Renal pelvis (tissue), 1 donor: ENCODE measurements at regions not wholly inside any gene's neighbourhood (a gene's known extent, or its start where the extent isn't known, plus 50 kb on each side); places are given as distances from the start of the nearest gene placed in this dataset.
"Not testable (repeated sequence)": the region's sequence is repeated elsewhere in the genome, so short reads cannot be mapped to it uniquely, and the experiment has no call there.

Source experiments
- DNase-seq: peaks from one replicate; pipeline ENCODE4 v3.0.0-alpha.2; 2013

DNA sequence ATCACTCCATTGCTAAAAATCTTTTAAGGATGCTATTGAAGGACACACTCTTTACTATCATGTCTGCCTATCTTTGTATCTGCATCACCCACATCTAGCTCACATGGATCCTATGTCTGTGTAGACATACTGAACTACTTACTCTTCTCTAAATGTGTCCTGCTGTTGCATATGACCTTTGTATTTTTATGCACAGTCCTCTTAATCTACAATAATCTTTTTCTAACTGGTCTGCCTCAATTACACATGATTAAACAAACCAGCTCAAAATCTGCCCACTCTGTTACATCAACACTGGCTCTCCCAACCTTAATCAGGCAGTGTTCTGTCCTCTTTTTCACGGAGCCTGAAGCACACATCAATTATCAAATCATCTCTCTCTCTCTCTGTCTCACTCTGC lies 316.3 kb upstream of the MGAT4C start:
- no peak for DNase-seq

DNA sequence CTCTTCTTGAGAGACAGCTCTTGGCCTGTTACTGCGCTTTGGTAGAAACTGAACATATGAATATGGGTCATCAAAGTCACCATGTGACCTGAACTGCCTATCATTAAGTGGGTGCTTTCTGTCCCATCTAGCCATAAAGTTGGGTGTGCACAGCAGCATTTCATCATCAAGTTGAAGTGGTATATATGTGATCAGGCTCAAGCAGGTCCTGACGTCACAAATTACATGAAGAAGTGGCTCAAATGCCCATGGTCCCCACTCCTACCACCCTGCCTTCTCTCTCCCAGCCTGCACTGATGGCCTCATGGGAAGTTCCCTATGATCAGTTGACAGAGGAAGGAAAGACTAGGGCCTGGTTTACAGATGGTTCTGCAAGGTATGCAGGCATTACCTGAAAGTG lies 308.8 kb upstream of the MGAT4C start:
- no peak for DNase-seq

DNA sequence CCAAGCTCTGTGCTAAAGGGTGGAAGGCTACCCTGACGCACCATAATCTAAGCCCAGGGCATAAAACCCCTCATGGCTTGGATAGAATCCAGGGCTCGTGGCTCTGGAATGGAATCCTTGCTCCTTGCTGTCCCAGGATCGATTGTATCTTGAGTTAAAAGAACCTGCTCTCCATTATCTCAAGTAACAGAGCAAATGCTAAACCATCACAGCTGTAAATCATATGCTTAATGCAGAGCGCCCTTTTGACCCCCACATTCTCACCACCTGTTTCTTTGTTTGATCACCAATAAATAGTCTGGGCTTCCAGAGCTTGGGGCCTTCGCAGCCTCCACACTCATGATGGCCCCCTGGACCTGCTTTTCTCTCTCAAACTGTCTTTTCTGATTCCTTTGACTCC lies 299.3 kb upstream of the MGAT4C start:
- DNase-seq: not testable (repeated sequence)

DNA sequence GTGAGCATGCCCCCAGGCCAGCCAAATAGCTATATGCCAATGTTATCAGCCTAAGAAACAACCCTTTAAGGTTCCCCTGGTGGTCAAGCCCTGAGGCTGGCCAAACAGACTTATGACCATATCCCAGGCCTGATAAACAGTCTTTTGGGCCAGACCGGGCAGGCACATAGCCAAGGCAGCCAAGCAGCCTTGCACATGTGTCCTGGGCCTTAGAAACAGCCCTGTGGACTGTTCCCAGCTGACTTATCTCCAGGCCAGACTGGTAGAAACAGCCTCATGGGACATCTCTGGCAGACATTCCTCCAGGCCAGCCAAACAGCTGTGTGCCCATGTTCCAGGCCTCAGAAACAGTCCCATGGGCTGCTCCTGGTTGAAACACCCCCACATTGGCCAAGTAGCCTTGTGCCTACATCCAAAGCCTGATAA lies 295.0 kb upstream of the MGAT4C start:
- DNase-seq: no peak

DNA sequence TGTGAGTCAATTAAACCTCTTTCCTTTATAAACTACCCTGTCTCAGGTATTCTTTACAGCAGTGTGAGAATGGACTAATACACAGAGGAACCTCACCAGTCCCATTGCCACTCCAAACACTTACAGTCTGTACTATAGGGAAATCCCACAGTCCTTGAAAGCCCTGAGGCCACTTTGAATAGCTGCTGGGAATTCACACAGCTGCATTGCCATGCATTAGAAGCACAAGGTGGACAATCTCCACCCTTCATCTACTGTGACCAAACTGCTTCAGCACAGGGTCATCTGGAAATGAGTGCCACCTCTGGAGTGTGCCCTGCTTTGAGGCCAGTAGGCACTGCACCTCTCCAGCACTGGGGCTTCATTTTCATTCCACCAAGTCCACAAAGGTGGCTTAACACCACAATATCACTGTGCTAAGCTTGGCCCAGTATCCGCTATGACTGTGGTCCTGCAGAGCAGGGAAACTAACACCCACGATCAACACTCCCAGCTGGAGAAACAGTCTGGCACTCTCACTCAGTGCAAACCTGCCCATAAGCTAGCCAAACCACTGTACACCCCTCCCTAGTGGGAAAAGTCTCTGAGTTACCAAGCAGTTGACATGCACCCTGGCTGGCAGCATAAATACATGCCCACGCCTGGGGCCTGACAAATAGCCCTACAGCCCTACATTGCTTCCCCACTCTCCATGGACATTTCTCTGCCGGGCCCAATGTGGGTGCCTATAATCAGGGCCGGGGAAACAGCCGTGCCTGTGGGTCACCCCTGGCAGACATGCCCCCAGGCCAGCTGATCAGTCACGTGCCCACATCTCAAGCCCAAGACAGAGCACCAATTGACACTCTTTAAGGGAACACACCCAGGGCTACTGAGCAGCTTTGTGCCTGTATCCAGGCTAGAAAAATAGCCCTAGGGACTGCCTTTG lies 294.3 kb upstream of the MGAT4C start:
- no peak for DNase-seq

DNA sequence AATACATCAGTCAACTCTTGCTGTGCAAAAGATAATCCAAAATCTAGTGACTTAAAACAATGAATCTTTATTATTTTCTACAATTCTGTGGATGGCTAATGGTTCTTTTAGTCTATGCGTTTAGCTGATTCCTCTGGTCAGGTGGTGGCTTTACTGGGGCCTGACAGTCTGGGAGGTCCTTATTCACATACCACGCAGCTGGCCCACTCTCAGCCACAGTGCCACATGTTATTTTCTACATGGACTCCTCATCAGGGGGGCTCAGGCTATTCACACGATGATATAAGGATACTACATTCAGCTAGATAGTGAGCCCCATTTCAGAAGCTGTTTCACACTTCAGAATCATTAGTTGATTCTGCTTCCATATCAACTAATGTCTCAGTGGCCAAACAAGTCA lies 287.5 kb upstream of the MGAT4C start:
- DNase-seq: no peak

DNA sequence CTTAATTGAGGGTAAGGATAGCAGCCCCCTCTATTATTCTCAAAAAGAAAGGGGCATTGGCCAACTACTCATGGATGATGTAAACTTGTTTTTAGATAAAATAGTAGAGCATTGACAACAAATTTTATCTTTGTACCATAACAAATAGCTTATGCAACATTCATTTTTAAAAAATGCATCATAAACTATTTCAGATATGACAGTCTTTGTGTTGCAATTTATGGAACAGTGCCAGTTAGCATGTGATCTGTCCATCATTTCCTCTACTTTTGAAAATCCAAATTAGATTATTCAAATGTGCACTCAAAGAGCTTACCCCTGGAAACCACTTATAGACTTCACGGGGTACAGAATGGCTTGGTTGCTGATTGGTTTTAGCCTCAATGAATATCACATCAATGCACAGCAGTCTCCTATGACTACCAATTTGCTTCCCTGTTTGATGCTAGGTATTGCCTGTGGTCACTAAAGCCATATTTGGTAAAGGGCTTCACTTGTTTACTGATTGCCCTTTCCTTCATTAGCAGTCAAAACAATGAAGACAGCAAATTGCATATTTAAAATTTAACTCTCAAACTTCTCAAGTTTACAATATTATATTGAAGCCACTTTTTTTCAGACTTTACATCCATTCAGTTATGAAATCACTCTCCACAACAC lies 274.9 kb upstream of the MGAT4C start:
- DNase-seq: no peak

DNA sequence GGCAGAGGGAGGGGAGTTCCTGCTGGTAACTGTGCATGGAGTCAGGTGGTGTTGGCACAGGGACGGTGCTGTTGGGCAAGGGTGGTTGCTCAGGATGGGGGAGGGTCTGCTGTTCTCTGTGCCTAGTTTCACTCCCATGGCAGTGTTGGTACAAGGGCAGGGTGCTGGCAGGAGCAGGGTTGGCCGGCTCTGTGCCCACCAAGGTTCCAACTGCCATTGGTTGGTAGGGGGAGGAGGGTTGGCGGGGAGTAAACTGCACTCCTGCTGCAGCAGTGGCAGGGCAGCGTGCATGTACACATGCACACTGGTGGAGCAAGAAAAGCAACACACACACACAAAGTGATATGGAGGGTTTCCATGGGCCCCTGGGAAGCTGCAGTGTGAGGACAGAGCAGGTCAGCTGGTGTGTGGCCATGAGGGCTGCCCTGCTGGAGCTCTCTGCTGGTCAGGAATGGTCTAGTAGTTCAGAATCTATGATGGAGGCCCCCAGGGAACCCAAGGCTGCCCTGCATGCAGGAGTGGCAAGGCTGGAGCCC lies 269.9 kb upstream of the MGAT4C start:
- no peak for DNase-seq

DNA sequence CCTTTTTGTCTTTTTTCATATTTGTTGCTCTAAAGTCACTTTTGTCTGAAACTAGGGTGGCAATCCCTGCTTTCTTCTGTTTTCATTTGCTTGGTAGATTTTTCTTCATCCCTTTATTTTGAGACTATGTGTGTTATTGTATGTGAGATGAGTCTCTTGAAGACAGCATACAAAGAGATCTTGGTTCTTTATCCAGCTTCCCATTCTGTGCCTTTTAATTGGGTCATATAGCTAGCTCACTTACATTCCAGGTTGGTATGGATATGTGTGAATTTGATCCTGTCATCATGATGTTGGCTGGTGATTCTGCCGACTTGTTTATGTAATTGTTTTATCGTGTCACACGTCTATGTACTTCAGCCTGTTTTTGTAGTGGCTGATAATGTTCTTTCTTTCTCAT lies 267.7 kb upstream of the MGAT4C start:
- DNase-seq: no peak

DNA sequence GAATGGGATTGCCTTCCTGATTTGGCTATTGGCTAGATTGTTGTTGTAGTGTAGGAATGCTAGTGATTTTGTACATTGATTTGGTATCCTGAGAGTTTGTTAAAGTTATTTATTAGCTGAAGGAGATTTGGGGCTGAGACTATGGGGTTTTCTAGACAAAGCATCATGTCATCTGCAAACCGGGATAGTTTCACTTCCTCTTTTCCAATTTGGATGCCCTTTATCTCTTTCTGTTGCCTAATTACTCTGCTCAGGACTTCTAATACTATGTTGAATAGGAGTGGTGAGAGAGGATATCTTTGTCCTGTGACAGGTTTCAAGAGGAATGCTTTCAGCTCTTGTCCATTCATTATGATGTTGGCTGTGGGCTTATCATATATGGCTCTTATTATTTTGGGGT lies 265.7 kb upstream of the MGAT4C start:
- DNase-seq: no peak

DNA sequence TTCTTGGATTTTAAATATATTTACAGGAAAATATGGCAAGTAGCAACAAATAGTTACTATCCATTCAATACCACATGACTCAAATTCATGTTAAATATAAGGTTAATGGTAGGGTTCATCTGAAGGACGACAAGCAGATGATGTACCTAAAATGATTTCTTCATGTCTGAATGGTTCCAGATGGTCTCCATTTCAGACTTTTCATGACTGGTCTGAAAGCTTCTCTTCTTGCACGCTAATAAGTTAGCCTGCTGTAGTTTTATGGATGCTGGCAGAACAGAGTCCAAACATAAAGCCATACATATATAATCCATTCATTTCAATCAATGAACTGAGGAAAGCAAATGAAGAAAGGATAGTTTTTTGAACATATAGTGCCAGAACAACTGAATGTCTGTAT lies 257.0 kb upstream of the MGAT4C start:
- DNase-seq: no peak

DNA sequence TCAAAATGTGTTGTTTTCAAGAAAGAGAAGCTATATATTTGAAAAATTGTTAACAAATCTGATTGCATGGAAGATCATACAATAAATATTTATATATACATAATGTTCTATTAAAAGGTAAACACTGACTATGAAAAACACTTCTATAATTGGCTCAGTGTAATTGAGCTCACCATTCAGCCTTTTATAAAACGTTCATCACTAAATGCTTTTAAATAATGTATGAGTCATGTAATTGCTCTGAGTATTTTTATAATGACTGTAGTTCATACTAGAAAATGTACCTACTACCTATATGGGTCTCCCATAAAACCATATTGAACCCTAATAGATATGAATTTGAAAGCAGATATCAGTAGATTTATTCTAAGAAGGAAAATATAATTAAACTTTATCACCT lies 240.4 kb upstream of the MGAT4C start:
- DNase-seq: no peak

DNA sequence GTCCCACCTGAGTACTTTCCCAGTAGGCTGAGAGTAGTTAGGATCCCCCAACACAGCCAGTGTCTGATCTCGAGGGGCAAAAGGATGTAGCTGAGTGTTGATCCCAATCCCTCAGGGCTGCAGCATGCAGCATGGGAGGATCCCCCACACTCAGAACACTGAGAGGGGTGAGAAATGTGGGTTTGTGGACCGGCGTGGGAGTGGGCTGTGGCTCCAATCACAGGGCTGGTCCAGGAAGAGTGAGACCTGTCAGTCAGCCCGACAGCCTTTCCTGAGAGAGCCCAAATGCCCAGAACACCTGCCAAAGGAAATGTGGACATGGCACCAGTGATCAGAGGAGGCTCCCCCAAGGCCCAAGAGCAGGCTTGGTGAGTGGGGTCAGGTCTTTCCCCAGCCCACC lies 228.3 kb upstream of the MGAT4C start:
- DNase-seq: no peak

DNA sequence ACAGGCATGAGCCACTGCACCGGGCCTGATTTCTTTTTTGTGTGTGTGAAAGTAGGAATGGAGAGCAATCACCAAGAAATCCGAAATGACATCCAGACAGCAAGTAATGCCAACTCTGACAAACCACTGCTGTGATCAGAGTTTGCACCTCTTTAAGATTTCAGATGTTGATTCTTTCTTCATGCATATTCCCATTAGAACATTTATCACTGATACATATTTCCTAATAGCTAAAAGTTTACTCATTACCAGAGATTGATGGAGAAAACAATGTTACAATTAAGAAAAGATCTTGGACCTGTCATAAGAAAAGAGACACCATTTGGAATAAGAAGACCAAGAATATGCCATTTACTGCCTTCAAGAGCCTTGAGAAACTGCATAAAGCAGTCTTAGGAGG lies 217.0 kb upstream of the MGAT4C start:
- DNase-seq: no peak

DNA sequence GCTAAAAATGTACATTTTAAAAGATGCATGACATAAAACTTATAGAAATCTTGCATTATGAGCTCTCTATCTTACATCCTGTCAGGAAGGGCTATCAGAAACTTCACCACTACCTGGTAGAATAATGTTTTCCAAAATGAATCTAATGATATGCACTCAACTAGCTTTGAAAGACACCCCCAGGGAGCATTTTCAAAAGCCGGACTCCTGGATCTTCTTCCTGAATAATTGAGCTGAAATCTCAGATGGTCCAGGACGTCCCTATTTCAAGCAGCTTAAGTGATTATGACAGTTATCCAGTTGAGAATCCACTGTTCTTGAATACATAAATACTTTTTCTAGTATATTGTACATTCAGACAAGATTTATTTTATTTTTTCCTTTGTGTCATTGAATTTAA lies 200.6 kb upstream of the MGAT4C start:
- DNase-seq: no peak

DNA sequence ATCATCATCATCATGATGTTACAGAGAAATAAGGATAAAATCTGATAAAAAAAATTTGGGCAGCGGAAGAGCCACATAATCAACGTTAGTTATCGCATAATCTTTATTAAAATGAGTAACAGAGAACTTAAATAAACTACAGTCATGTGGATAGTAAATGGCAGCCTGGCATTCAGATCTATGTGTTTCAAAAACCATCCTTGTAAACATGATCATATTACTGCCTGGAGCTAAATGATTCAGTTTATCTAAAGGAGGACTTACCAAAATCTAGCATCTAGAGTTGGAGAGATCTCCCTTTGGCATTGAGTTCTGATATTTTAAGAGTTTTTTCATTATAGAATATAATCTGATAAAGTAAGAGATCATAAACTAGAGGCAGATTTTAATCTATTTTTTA lies 200.1 kb upstream of the MGAT4C start:
- DNase-seq: no peak

DNA sequence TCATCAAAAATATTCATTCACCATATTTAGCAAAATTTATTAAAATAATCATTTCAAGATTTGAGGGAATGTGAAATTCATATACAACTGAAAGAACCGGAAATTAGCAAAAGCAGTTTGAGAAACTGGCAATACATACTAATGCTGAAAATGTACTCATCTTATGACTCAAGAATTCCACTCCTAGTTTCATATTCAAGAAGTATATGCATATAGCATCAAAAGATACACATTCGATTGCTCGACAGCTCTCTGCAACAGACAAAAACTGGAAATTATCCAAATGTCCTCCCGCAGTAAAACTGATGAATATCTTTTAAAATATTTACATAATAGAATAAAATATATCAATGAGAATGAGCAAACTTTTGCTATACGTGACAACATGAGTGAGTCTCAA lies 189.2 kb upstream of the MGAT4C start:
- no peak for DNase-seq

DNA sequence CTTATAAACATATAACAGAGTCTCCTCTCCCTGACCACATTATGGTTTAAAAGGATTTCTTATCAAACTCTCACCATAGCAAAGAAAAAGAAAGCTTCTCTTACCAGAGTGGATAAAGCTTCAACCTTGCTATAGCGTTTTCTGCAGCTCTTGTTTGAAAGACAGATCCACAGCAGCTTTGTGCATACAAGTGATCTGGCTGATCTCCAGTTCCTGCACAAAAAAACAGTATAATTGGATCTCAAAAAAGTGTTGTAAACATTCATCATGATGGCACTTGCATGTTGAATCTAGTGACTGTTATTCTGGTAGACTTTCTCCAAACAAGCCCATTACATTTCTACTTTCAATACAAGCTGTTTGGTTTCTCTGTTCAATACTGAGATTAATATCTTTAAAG lies 178.9 kb upstream of the MGAT4C start:
- DNase-seq: no peak

DNA sequence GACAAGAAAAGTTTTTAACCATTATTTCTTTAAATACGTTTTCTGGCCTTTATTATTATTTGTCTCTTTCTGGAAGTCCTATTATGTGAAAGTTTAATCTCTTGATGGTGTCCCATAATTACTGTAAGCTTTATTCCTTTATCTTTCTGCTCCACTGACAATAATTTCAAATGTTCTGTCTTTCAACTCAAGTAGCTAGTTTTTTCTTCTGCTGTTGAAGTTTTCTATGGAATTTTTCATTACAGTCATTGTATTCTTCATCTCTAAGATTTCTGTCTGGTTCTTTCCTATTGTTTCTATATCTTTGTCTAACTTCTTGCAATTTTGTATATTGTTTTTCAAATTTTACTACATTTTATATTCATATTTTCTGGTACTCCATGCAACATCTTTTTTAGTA lies 173.6 kb upstream of the MGAT4C start:
- DNase-seq: no peak

DNA sequence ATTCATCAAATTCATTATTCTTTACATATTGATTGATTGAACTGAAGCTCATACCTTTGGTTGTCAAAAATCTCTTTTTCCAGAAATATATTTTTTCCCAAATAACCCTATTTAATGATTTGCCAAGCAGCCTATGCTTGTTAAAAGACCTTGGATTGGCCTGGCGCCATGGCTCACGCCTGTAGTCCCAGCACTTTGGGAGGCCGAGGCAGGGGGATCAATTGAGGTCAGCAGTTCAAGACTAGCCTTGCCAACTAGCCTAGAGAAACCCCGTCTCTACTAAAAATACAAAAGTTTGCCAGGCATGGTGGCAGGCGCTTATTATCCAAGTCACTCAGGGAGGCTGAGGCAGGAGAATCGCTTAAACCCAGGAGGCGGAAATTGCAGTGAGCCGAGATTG lies 165.1 kb upstream of the MGAT4C start:
- DNase-seq: no peak

DNA sequence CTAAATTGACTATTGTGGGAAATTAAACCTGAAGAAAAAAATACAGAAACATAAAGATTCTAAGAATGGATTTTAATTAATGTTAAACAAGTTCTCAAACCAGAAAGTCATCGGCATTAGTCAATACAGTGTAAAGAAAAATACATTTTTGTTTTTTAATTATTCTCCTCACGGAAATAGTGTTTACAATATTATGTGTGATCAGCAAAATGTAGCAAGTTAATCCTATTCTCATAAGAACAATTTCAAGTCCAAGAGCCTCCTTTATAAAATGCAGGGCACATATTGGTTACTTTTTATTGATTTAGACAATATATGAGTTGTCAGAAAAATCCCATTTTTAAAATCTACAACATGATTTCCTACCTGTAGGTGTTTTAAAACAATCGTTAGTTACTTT lies 158.0 kb upstream of the MGAT4C start:
- DNase-seq: no peak

DNA sequence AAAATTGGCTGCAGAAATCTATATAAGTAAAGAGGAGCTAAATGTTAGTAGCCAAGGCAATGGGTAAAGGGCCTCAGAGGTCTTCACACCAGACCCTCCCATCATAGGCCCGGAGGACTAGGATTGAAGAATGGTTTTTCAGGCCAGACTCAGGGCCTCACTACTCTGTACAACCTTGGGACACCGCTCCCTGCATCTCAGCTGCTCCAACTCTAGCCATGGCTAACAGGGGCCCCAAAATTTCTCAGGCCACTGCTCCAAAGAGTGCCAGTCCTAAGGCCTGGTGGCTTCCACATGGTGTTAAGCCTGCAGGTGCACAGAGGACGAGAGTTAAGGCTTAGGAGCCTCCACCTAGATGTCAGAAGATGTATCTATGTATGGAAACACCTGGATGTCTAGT lies 155.5 kb upstream of the MGAT4C start:
- DNase-seq: no peak

DNA sequence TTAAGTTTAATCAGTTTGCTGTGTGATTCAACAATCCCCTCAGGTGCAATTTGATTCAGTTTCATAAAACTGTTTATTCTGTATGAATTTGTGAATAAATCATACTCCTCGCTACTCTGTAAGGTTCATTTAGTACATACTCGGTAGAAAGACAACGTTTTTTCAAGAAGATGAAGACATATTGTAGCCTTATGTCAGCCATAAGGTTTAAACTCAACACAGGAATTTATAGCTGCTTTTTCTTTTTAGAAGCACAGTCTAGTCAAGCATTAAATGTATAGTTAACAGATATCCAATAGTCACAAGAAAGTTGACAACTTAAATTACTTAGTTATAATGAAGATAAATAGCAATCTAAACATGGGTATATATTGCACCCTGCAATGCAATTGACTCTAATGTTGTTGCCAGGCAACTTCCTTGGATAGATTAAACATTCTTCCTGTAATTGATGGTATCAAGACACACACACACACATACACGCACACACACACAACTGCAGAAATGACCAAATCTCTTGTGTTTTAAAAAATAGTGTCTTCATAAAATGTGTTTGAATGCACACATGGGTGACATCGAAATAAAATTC lies 151.5 kb upstream of the MGAT4C start:
- DNase-seq: no peak
